Body of pancreas (tissue), 4 donors: ENCODE measurements at regions not wholly inside any gene's neighbourhood (a gene's known extent, or its start where the extent isn't known, plus 50 kb on each side); places are given as distances from the start of the nearest gene placed in this dataset.

Experiments
- ATAC-seq: fragments of 150-250 bp; one replicate; pipeline ENCODE4 v1.9.1; 2016
- DNase-seq, 4 donors: peaks; one replicate each; pipeline ENCODE4 v3.0.0-alpha.2; 2019
- H3K27ac ChIP-seq, 4 donors: fragments of 200-600 bp; sonication (generic); 1 replicate in 3 of 4; 2 replicates in 1 of 4; pipeline versions ENCODE4 v1.5.1 to v1.6.1; 2016 to 2019; ENCODE audit warnings: mild to moderate bottlenecking in 1 of 4, mixed read lengths in 1 of 4, moderate library complexity in 1 of 4
- H3K27me3 ChIP-seq, 2 donors: fragments of 200-600 bp; sonication (generic); one replicate each; pipeline ENCODE4 v1.6.0; 2016; ENCODE audit warnings: mild to moderate bottlenecking in 1 of 2
- H3K36me3 ChIP-seq, 2 donors: fragments of 200-600 bp; sonication (generic); replicated peaks in 1 of 2; 2 replicates each; pipeline ENCODE4 v1.5.1; 2016; ENCODE audit warnings: low read depth in 2 of 2; ENCODE audit not compliant: insufficient read depth in 1 of 2
- H3K4me1 ChIP-seq: fragments of 200-600 bp; sonication (generic); one replicate; pipeline ENCODE4 v1.6.0; 2016
- H3K4me3 ChIP-seq, 2 donors: fragments of 200-600 bp; sonication (generic); 1 replicate in 1 of 2; 2 replicates in 1 of 2; pipeline ENCODE4 v1.5.1; 2016 to 2019
- H3K9me3 ChIP-seq, 3 donors: fragments of 200-600 bp; sonication (generic); 1 replicate in 2 of 3; 2 replicates in 1 of 3; pipeline ENCODE4 v1.5.1; 2016
- CTCF ChIP-seq, 7 experiments: fragments of 450-650 bp in 4 of 7; fragments of 200-600 bp in 3 of 7; sonication (generic) in 3 of 7; IDR thresholded peaks; one replicate each; pipeline ENCODE4 v1.5.1; 2016 to 2019; ENCODE audit warnings: antibody characterized with exemption in 7 of 7
- POLR2A ChIP-seq, 3 donors: fragments of 450-650 bp; IDR thresholded peaks; one replicate each; pipeline ENCODE4 v1.6.1; 2016; ENCODE audit warnings: antibody characterized with exemption in 3 of 3, mild to moderate bottlenecking in 2 of 3
- WGBS, 2 donors: methylation state at CpG; one replicate each; pipeline ENCODE4 v1.1.5; 2017; 5-methylcytosine and 5-hydroxymethylcytosine counted together
- intact Hi-C: fragments of 100-400 bp; cut with DNase I; formaldehyde crosslinking; loops from one replicate; pipeline ENCODE4 v1.15.1; 2023

GRCh38 chr22:49296561-49296960, 531.1 kb downstream of the BRD1 start:
- DNase-seq (no peak), ATAC-seq (no peak)
- WGBS, 2 donors, result 63 to 75% methylated on average over 11 of the region's 11 CpGs
- Histone ChIP-seq H3K36me3 (no peaks in the 10 kb centered on the region), H3K27ac (no peak overlapping the region), H3K4me3 (no peak overlapping the region), H3K27me3 (no peaks in the 10 kb centered on the region), H3K9me3 (no peaks in the 10 kb centered on the region), H3K4me1 (no peaks in the 10 kb centered on the region)
- intact Hi-C loops, result no loop called here
- no peak for TF ChIP-seq CTCF (IDR thresholded peaks at IDR 0.05)
- no peak for TF ChIP-seq POLR2A (IDR thresholded peaks at IDR 0.05)

- Histone ChIP-seq H3K27me3 (no peaks in the 10 kb centered on the region), H3K9me3 (no peaks in the 10 kb centered on the region), H3K36me3 (no peaks in the 10 kb centered on the region), H3K4me3 (no peak overlapping the region), H3K27ac (no peak overlapping the region), H3K4me1 (no peaks in the 10 kb centered on the region)
- DNase-seq (no peak), ATAC-seq (no peak)
- intact Hi-C loops, result no loop called here
- 58 to 68% methylated on average over 10 to 18 of the region's 18 CpGs for WGBS, 2 donors
- TF ChIP-seq CTCF (IDR thresholded peaks at IDR 0.05) (no peak), POLR2A (IDR thresholded peaks at IDR 0.05) (no peak)
These were observed 531.7 kb downstream of the BRD1 start for GRCh38 chr22:49295851-49296560.

GRCh38 chr22:49295465-49295743, 532.3 kb downstream of the BRD1 start:
- no peak overlapping the region for H3K27ac ChIP-seq
- DNase-seq (no peak), ATAC-seq (no peak)
- H3K36me3 ChIP-seq, result no peaks in the 10 kb centered on the region
- intact Hi-C loops, result no loop called here
- WGBS, 2 donors, result 44 to 70% methylated on average over 5 of the region's 5 CpGs
- no peaks in the 10 kb centered on the region for H3K4me1 ChIP-seq
- no peaks in the 10 kb centered on the region for H3K9me3 ChIP-seq
- H3K4me3 ChIP-seq, result no peak overlapping the region
- TF ChIP-seq POLR2A (IDR thresholded peaks at IDR 0.05) (no peak), CTCF (IDR thresholded peaks at IDR 0.05) (no peak)
- H3K27me3 ChIP-seq, result no peaks in the 10 kb centered on the region

GRCh38 chr22:49294656-49295464, 532.8 kb downstream of the BRD1 start:
- Histone ChIP-seq H3K4me3 (no peak overlapping the region), H3K36me3 (no peaks in the 10 kb centered on the region), H3K4me1 (no peaks in the 10 kb centered on the region), H3K9me3 (no peaks in the 10 kb centered on the region), H3K27ac (no peak overlapping the region), H3K27me3 (no peaks in the 10 kb centered on the region)
- intact Hi-C loops, result no loop called here
- no peak for ATAC-seq
- no peak for DNase-seq
- TF ChIP-seq CTCF (IDR thresholded peaks at IDR 0.05) (no peak), POLR2A (IDR thresholded peaks at IDR 0.05) (no peak)
- 72 to 75% methylated on average over 13 to 14 of the region's 14 CpGs for WGBS, 2 donors

GRCh38 chr22:49292909-49293308, 534.8 kb downstream of the BRD1 start:
- WGBS, 2 donors, result 49 to 51% methylated on average over 4 to 5 of the region's 5 CpGs
- TF ChIP-seq POLR2A (IDR thresholded peaks at IDR 0.05) (no peak), CTCF (IDR thresholded peaks at IDR 0.05) (no peak)
- no peaks in the 10 kb centered on the region for H3K27me3 ChIP-seq
- no peaks in the 10 kb centered on the region for H3K9me3 ChIP-seq
- H3K27ac ChIP-seq, result no peak overlapping the region
- H3K4me3 ChIP-seq, result no peak overlapping the region
- no peaks in the 10 kb centered on the region for H3K36me3 ChIP-seq
- no peak for DNase-seq
- ATAC-seq, result no peak
- no peaks in the 10 kb centered on the region for H3K4me1 ChIP-seq
- intact Hi-C loops, result no loop called here
